ENCODE measurements at regions not wholly inside any gene's neighbourhood (a gene's known extent, or its start where the extent isn't known, plus 50 kb on each side); places are given as distances from the start of the nearest gene placed in this dataset.
"Not testable (repeated sequence)": the region's sequence is repeated elsewhere in the genome, so short reads cannot be mapped to it uniquely, and the experiment has no call there.

DNA sequence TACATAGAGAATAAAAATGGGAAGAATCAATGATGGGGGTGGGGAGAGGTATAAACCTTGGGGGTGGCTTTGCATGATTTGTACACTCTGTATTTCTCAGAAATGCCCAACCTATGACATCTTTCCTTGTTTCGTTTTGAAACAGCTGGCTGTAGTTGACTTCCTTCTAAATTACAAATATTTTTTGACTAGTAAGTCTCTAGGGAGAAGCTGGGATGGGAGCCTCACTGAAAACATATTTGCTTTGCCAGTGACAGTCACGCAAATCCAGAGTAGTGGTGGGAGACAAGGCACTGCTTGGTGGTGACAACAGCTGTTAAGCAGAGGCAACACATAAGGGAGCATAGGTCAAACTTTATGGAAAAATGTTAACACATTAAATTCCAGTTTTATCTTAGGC is 440.5 kb downstream of the SEMA3D start:
- H3K4me3 ChIP-seq (ENCODE audit: control insufficient read depth, low read depth, low read length) = no peak overlapping the region
- DNase-seq (ENCODE audit: low read depth) = peak; percentile 35
- TF ChIP-seq, protein P1, sequence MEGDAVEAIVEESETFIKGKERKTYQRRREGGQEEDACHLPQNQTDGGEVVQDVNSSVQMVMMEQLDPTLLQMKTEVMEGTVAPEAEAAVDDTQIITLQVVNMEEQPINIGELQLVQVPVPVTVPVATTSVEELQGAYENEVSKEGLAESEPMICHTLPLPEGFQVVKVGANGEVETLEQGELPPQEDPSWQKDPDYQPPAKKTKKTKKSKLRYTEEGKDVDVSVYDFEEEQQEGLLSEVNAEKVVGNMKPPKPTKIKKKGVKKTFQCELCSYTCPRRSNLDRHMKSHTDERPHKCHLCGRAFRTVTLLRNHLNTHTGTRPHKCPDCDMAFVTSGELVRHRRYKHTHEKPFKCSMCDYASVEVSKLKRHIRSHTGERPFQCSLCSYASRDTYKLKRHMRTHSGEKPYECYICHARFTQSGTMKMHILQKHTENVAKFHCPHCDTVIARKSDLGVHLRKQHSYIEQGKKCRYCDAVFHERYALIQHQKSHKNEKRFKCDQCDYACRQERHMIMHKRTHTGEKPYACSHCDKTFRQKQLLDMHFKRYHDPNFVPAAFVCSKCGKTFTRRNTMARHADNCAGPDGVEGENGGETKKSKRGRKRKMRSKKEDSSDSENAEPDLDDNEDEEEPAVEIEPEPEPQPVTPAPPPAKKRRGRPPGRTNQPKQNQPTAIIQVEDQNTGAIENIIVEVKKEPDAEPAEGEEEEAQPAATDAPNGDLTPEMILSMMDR (conservative IDR thresholded peaks at IDR 0.05; ENCODE audit: control insufficient read depth, insufficient read depth, low read depth, low read length) = no peak

DNA sequence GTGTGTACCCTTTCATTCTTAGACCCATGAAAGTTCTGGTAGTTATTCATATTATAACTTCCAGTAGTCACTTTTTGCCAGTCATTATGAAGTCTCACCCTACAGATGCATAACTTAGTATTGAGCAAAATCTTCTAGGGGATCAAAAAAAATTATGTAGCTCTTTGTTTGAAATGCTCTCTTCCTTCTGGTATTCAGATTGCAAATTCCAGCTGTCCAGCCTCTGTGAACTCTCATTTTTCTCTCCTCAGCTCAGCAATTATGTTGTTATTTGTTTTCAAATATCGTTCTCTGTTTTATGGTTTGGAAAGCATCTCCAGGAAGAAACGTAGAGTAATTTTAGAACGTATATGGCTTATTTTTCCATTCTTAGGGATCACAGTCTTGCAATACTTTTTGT is 442.5 kb downstream of the SEMA3D start:
- no peak for DNase-seq (ENCODE audit: low read depth)
- H3K4me3 ChIP-seq (ENCODE audit: control insufficient read depth, low read depth, low read length) = no peak overlapping the region
- TF ChIP-seq, protein P1 (conservative IDR thresholded peaks at IDR 0.05; ENCODE audit: control insufficient read depth, insufficient read depth, low read depth, low read length) = no peak

DNA sequence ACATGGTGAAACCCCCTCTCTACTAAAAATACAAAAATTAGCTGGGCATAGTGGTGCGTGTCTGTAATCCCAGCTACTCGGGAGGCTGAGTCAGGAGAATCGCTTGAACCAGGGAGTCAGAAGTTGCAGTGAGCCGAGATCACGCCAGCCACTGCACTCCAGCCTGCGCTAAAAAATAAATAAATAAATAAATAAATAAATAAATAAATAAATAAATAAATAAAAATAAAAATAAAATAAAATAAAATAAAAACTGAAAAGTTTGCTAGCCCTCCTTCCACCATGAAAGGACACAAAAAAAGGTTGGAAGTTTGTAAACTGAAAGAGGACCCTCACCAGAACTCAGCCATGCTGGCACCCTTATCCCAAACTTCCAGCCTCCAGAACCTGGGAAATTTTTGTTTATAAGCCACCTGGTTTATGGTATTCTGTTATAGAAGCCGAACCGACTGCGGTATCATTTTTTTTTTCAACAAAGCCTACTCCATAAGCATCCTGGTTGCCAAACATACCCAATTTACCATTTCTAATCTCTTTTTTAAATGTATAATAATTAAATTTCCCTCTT is 448.2 kb downstream of the SEMA3D start:
- TF ChIP-seq, protein P1 (conservative IDR thresholded peaks at IDR 0.05; ENCODE audit: control insufficient read depth, insufficient read depth, low read depth, low read length) = no peak
- H3K4me3 ChIP-seq (ENCODE audit: control insufficient read depth, low read depth, low read length) = no peak overlapping the region
- no peak for DNase-seq (ENCODE audit: low read depth)

DNA sequence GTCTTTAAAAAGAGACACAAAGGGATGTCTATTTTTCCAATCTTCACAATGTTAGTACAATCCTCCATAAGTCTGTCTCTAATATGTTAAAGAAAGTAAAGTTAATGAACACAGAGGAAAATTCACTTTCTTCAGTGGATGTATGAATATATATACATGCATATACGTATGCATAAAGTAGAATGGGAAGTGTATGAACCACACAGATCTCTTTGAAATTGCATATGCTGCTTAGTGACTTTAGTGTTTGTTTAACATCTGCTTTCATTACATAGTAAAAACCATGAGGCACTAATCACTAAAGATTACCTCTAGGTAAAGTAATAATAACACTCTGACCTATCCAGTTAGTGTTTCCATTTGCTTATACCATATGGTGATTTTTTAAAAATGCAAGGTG is 451.2 kb downstream of the SEMA3D start:
- H3K4me3 ChIP-seq (ENCODE audit: control insufficient read depth, low read depth, low read length) = no peak overlapping the region
- TF ChIP-seq, protein P1 (conservative IDR thresholded peaks at IDR 0.05; ENCODE audit: control insufficient read depth, insufficient read depth, low read depth, low read length) = no peak
- no peak for DNase-seq (ENCODE audit: low read depth)

DNA sequence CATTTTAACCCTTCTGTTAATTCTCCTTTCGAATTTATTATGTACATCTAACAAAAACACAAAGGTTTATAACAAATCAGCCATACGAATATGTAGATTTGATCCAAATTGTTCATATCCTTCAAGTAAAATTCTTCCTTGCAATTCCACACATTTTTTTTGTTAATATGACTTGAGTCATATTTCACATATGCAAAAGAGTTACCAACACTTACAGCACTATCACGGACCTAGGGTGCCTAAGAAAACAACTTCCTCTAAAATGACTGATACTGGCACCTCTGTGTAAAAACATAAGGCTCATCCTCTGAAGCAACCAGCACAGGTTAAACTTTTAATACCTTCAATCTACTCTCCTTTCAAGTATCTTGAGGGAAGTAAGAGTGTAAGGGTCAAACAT is 451.8 kb downstream of the SEMA3D start:
- no peak for DNase-seq (ENCODE audit: low read depth)
- H3K4me3 ChIP-seq (ENCODE audit: control insufficient read depth, low read depth, low read length) = no peak overlapping the region
- TF ChIP-seq, protein P1 (conservative IDR thresholded peaks at IDR 0.05; ENCODE audit: control insufficient read depth, insufficient read depth, low read depth, low read length) = no peak

DNA sequence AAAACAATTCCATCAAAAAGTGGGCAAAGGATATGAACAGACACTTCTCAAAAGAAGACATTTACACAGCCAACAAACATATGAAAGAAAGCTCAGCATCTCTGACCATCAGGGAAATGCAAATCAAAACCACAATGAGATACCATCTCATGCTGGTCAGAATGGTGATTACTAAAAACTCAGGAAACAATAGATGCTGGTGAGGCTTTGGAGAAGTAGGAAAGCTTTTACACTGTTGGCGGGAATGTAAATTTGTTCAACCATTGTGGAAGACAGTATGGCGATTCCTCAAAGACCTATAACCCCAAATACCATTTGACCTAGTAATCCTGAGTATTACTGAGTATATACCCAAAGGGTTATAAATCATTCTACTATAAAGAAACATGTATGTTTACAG is 452.9 kb downstream of the SEMA3D start:
- not testable (repeated sequence) for DNase-seq (ENCODE audit: low read depth)

DNA sequence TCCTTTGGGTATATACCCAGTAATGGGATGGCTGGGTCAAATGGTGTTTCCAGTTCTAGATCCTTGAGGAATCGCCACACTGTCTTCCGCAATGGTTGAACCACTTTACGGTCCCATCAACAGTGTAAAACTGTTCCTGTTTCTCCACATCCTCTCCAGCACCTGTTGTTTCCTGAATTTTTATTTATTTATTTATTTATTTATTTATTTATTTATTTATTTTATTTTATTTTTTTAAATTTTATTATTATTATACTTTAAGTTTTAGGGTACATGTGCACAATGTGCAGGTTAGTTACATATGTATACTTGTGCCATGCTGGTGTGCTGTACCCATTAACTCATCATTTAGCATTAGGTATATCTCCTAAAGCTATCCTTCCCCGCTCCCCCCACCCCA is 456.0 kb downstream of the SEMA3D start:
- H3K4me3 ChIP-seq (ENCODE audit: control insufficient read depth, low read depth, low read length); DNase-seq (ENCODE audit: low read depth): not testable (repeated sequence)

More for the DNA sequence above, 452.9 kb downstream of the SEMA3D start:
- not testable (repeated sequence) for H3K4me3 ChIP-seq (ENCODE audit: control insufficient read depth, low read depth, low read length)

DNA sequence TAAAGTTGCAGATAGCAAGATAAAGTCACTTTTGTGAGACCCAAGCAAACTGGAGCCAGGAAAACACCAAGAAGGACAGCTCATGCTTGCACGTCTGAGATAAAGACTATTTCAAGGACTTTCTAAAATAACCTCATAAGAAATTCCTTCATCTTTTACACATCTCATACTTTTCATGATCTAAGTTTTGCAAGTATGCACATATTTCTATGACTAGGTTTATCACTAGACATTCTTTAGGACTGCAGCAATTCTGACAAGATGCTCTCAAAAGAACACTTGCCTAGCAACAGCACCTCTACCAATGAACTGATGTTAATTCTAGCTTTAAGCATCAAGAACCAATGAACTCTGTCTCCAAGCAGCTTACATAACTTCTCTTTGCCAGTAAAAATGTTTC is 457.6 kb downstream of the SEMA3D start:
- TF ChIP-seq, protein P1 (conservative IDR thresholded peaks at IDR 0.05; ENCODE audit: control insufficient read depth, insufficient read depth, low read depth, low read length) = no peak
- DNase-seq (ENCODE audit: low read depth) = no peak

More for the DNA sequence above, 457.6 kb downstream of the SEMA3D start:
- no peak overlapping the region for H3K4me3 ChIP-seq (ENCODE audit: control insufficient read depth, low read depth, low read length)

Data from fibroblast of mammary gland (primary cell).